Astrocyte of the spinal cord (primary cell): ENCODE measurements at regions not wholly inside any gene's neighbourhood (a gene's known extent, or its start where the extent isn't known, plus 50 kb on each side); places are given as distances from the start of the nearest gene placed in this dataset.

ENCODE experiments used
- DNase-seq: peaks from one replicate; pipeline ENCODE4 v3.0.0; 2011; ENCODE audit warnings: low read depth, low spot score
- H3K4me3 ChIP-seq: 2 replicates; pipeline ENCODE4 v1.5.1; 2011; ENCODE audit warnings: low read depth, mild to moderate bottlenecking, low read length, moderate library complexity
- in situ Hi-C: cut with HindIII; loops from 2 replicates; pipeline ENCODE4 v1.10.0; 2017; ENCODE audit warnings: low sequenced_read_pairs
- TF ChIP-seq, protein P1 (sequence below): IDR thresholded peaks from 2 replicates; pipeline ENCODE4 v1.5.1; 2012; ENCODE audit warnings: low read depth, mild to moderate bottlenecking, low read length, inconsistent platforms

DNA sequence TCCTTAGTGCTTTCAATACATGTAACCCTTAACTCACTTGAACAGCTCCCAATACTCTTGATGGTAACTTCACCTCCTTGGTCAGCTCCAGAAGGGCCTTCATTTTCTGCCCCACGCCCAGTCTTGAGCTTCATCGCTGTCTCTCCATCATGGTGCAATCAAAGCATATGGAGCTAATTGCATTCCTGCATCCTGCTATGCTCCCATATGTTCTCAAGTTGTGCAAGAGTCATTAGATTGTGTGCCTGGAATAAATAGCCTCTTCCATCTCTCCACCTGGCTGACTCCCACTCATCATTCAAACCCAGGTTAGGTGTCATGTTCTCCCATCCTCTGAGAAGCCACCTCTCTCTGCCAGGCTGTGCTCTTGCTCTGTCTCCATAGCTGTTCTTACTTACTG, 364.5 kb upstream of the RGPD4 start:
- TF ChIP-seq, protein P1, sequence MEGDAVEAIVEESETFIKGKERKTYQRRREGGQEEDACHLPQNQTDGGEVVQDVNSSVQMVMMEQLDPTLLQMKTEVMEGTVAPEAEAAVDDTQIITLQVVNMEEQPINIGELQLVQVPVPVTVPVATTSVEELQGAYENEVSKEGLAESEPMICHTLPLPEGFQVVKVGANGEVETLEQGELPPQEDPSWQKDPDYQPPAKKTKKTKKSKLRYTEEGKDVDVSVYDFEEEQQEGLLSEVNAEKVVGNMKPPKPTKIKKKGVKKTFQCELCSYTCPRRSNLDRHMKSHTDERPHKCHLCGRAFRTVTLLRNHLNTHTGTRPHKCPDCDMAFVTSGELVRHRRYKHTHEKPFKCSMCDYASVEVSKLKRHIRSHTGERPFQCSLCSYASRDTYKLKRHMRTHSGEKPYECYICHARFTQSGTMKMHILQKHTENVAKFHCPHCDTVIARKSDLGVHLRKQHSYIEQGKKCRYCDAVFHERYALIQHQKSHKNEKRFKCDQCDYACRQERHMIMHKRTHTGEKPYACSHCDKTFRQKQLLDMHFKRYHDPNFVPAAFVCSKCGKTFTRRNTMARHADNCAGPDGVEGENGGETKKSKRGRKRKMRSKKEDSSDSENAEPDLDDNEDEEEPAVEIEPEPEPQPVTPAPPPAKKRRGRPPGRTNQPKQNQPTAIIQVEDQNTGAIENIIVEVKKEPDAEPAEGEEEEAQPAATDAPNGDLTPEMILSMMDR, result no peak
- DNase-seq, result no peak
- in situ Hi-C loops, result no loop called here
- no peak overlapping the region for H3K4me3 ChIP-seq

DNA sequence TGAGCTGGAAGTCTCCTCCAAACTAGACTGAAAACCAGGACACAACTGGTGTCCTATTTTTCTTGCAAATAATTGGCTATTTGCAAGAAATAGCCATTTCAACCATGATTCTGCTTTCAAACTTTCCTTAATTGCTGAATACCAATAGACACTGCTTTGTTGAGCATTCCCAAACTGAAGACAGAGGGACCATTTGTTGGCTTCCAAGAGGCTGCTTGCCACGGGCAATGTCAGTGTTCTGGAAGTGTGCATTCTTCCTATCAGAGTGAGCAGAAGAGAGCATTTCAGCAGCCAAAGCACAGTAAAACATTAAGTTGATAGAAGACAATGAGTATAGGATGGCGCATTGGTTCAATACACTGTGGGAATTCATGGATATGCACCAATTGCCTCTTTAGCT, 360.5 kb upstream of the RGPD4 start:
- TF ChIP-seq, protein P1, result no peak
- DNase-seq, result no peak
- in situ Hi-C loops, result no loop called here
- no peak overlapping the region for H3K4me3 ChIP-seq

- no peak overlapping the region for H3K4me3 ChIP-seq
- no peak for DNase-seq
- TF ChIP-seq, protein P1, result no peak
- in situ Hi-C loops, result no loop called here
Measured at GRCh38 chr2:107466984-107467773, 359.5 kb upstream of the RGPD4 start.

- no peak overlapping the region for H3K4me3 ChIP-seq
- DNase-seq, result no peak
- TF ChIP-seq, protein P1, result no peak
- in situ Hi-C loops, result no loop called here
Measured at GRCh38 chr2:107469437-107469995, 357.2 kb upstream of the RGPD4 start.

DNA sequence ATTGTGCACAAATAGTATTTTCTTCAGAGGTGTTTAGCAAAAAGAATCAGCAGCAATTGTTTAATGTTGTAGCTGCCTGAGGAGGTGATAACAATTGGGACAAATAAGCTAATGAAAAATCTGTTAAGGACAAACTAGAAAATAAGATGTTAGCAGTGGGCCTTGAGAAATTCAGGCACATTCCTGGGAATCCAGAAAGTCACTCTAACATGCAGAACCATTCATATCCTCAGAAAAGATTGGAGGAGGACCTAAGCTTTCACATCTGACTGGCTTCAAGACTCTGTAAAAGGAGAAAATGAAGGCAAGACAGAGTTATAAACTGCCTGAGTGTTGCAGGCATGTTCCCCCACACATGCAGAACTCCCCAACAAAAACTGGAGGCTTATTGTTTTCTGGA, 353.5 kb upstream of the RGPD4 start:
- in situ Hi-C loops, result no loop called here
- DNase-seq, result no peak
- H3K4me3 ChIP-seq, result no peak overlapping the region
- TF ChIP-seq, protein P1, result no peak

GRCh38 chr2:107475859-107476258, 350.8 kb upstream of the RGPD4 start:
- H3K4me3 ChIP-seq, result no peak overlapping the region
- no peak for DNase-seq
- in situ Hi-C loops, result no loop called here
- TF ChIP-seq, protein P1, result no peak
